Adrenal gland (tissue), 9 donors: ENCODE measurements at regions not wholly inside any gene's neighbourhood (a gene's known extent, or its start where the extent isn't known, plus 50 kb on each side); places are given as distances from the start of the nearest gene placed in this dataset.
"Not testable (repeated sequence)": the region's sequence is repeated elsewhere in the genome, so short reads cannot be mapped to it uniquely, and the experiment has no call there.

ENCODE experiments used
- DNase-seq, 7 donors: peaks; one replicate each; pipeline ENCODE4 v3.0.0-alpha.2; 2019 to 2020
- H3K27ac ChIP-seq, 5 donors: fragments of 200-600 bp; sonication (generic) in 4 of 5; 1 replicate in 3 of 5; 2 replicates in 2 of 5; pipeline versions ENCODE4 v1.5.1 to v1.8.0; 2016 to 2020; ENCODE audit warnings: mild to moderate bottlenecking in 1 of 5
- H3K27me3 ChIP-seq: fragments of 200-600 bp; 2 replicates; pipeline ENCODE4 v1.8.0; 2021
- H3K36me3 ChIP-seq, 2 donors: fragments of 200-600 bp; replicated peaks in 1 of 2; 1 replicate in 1 of 2; 2 replicates in 1 of 2; pipeline versions ENCODE4 v1.5.1 to v1.8.0; 2018 to 2022
- H3K4me1 ChIP-seq, 2 donors: fragments of 200-600 bp; replicated peaks in 1 of 2; 1 replicate in 1 of 2; 2 replicates in 1 of 2; pipeline versions ENCODE4 v1.5.1 to v1.8.0; 2018 to 2021
- H3K4me3 ChIP-seq, 4 donors: fragments of 200-600 bp; sonication (generic) in 3 of 4; one replicate each; pipeline ENCODE4 v1.5.1; 2016 to 2018
- H3K9me3 ChIP-seq, 3 donors: fragments of 200-600 bp; sonication (generic) in 1 of 3; replicated peaks in 1 of 3; 1 replicate in 2 of 3; 2 replicates in 1 of 3; pipeline versions ENCODE4 v1.5.1 to v1.8.0; 2016 to 2021
- WGBS, 4 donors: extraction: QIAGEN DNeasy Blood & Tissue Kit in 2 of 4; methylation state at CpG; one replicate each; pipeline versions ENCODE4 v1.1.5 to v1.1.7; 2013 to 2017; 5-methylcytosine and 5-hydroxymethylcytosine counted together
- intact Hi-C, 2 donors: fragments of 100-400 bp; cut with DNase I; formaldehyde crosslinking; loops; one replicate each; pipeline versions ENCODE4 v1.14.1 to v1.15.0; 2022 to 2023
- donor health status: healthy with polysubstance abuse.
- donor health status: Bipolar disorder and iron deficiency.
- donor health status: DM: yes; HTN: yes; CAD: no.
- donor health status: DM: no; HTN: no; CAD: no.
- donor health status: DM: no; HTN: no; CAD: no.

- H3K9me3 ChIP-seq, H3K27ac ChIP-seq, H3K4me1 ChIP-seq, DNase-seq, intact Hi-C loops, H3K27me3 ChIP-seq, H3K4me3 ChIP-seq, H3K36me3 ChIP-seq: not testable (repeated sequence)
- no CpG with 5 or more reads among the region's 10 CpGs for WGBS, 4 donors
These were observed 4382.1 kb upstream of the TPTE start for GRCh38 chr21:6139331-6139730.

- H3K36me3 ChIP-seq, H3K27me3 ChIP-seq, intact Hi-C loops, DNase-seq, H3K4me3 ChIP-seq, H3K27ac ChIP-seq, H3K4me1 ChIP-seq, H3K9me3 ChIP-seq: not testable (repeated sequence)
- WGBS, 4 donors: no CpG with 5 or more reads among the region's 3 CpGs
These were observed 4381.5 kb upstream of the TPTE start for GRCh38 chr21:6139862-6140261.

DNA sequence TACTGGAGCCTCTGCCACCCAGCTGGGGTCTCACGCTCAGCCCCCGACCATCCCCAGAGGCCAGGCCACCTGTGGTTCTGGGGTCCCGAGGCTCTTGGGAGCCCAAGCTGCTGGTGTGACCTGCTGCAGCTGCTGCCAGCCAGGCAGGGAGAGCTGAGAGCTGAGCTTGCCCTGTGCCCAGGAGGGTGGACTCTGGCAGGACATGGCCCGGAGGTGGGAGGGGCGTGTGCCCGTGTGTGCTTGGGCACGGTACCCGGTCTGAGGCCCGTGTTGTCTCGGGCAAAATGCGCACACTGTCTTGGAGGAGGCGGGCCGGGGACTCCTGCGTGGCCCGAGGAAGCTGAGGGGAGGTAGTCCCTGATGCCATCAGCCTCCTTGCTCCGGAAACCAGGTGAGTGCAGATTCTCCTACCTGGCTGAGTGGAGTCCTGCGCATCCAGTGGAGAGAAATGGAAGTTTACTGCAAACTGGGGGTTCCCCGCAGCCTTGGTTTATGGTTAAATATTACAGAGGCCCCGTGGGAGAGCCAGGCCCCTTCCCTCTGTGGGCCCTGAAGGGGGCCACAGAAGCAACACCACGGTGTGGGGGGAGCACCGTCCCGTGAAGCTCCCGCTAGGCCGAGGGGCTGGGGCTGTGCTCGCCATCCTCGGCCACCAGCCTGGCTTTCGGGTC, 4380.8 kb upstream of the TPTE start:
- DNase-seq, H3K27ac ChIP-seq, H3K36me3 ChIP-seq, H3K27me3 ChIP-seq, H3K4me1 ChIP-seq, H3K9me3 ChIP-seq, H3K4me3 ChIP-seq, intact Hi-C loops: not testable (repeated sequence)
- no CpG with 5 or more reads among the region's 27 CpGs for WGBS, 4 donors

DNA sequence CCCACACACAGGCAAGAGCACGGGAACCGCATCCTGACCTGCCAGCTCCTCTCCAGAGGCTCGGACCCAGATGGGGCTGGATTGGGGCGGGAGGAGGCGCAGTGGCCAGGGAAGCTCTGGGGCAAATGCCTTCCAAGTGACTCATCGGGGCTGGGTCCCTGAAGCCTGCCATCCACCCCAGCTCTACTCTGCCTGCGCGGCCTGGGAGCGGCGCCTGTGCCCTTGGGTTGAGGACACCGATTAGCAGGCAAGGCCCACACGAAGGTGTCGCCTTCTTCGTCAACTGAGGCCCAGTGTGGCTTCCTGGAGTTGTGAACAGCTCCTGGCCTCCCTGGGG, 4380.3 kb upstream of the TPTE start:
- no CpG with 5 or more reads among the region's 14 CpGs for WGBS, 4 donors
- H3K4me3 ChIP-seq, H3K27ac ChIP-seq, H3K27me3 ChIP-seq, H3K36me3 ChIP-seq, DNase-seq, H3K9me3 ChIP-seq, intact Hi-C loops, H3K4me1 ChIP-seq: not testable (repeated sequence)

DNA sequence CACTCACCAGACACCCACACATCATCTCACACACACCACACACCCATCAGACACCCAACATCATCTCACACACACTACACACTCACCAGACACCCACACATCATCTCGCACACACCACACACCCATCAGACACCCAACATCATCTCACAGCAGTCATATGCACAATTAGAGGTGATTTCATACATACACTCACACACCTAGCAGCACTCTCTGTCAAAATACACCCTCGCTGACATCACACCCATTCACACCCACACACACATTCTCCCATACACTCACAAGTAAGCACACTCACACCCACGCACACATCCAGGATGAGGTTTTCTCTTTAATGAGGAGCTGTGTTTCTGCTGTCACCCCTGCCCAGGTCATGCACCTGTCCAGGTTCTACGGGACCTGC, 4368.2 kb upstream of the TPTE start:
- DNase-seq, H3K27ac ChIP-seq, H3K4me1 ChIP-seq, H3K27me3 ChIP-seq, H3K9me3 ChIP-seq, H3K4me3 ChIP-seq, H3K36me3 ChIP-seq, intact Hi-C loops: not testable (repeated sequence)
- WGBS, 4 donors: no CpG with 5 or more reads among the region's 4 CpGs

DNA sequence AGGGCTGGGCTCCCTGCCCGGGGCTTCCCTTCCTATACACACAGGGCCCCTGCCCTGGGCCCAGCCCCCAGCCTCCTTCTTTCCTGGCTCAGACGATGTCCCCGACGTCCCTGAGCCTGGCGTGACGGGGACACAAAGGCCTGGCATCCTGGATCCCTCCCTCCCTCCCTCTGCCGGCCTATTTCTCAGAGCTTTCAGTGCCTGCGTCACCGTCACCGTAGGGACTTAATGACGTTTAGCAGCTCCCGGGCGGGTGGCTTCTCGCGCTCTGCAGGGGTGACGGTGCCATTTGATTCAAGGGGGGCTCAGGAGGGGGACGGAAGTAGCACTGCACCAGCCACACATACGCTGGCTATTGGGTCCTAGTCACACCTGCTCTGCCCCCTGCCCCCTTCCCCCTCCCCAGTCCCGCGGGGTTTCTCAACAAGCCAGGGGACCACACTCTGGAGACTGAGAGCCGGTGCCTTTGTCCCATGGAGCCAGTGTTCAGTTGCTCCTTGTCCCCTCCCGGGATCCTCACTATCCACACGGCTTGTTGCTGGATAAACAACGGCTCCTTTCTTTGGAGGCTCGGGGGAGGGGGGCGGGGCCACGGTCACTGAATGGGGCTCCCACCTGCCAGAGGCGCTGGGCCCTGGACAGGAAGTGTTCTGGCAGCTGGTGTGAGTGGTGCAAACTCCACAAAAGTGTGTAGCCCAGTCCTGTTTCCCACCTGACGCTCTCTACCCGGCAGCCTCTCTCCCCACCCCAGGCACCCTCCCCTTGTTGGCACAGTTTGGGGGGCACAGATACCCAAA, 4366.7 kb upstream of the TPTE start:
- H3K4me3 ChIP-seq, H3K9me3 ChIP-seq, H3K27ac ChIP-seq, intact Hi-C loops, H3K4me1 ChIP-seq, H3K36me3 ChIP-seq, H3K27me3 ChIP-seq: not testable (repeated sequence)
- DNase-seq: peak in 1 of 7 donors; percentile 49
- WGBS, 4 donors: 40 to 72% (median 48%) methylated on average over 3 to 5 of the region's 30 CpGs; no CpG with 5 or more reads in 1 of the 4 donors

- 100% methylated on average over 1 of the region's 27 CpGs; no CpG with 5 or more reads in 3 of the 4 donors for WGBS, 4 donors
- not testable (repeated sequence) for H3K27ac ChIP-seq, DNase-seq
These were observed 4364.5 kb upstream of the TPTE start for GRCh38 chr21:6156712-6157389.

GRCh38 chr21:6157515-6157914, 4363.9 kb upstream of the TPTE start:
- H3K4me1 ChIP-seq, H3K4me3 ChIP-seq, DNase-seq, intact Hi-C loops, H3K27ac ChIP-seq, H3K36me3 ChIP-seq, H3K27me3 ChIP-seq, H3K9me3 ChIP-seq: not testable (repeated sequence)
- 81% methylated on average over 3 of the region's 11 CpGs; no CpG with 5 or more reads in 3 of the 4 donors for WGBS, 4 donors

More at GRCh38 chr21:6156712-6157389, 4364.5 kb upstream of the TPTE start:
- intact Hi-C loops, H3K36me3 ChIP-seq, H3K4me3 ChIP-seq, H3K27me3 ChIP-seq, H3K9me3 ChIP-seq, H3K4me1 ChIP-seq: not testable (repeated sequence)

- H3K27ac ChIP-seq, H3K4me3 ChIP-seq, H3K27me3 ChIP-seq, intact Hi-C loops, H3K36me3 ChIP-seq, H3K4me1 ChIP-seq, DNase-seq, H3K9me3 ChIP-seq: not testable (repeated sequence)
- WGBS, 4 donors: 83% methylated on average over 2 of the region's 9 CpGs; no CpG with 5 or more reads in 3 of the 4 donors
These were observed 4363.2 kb upstream of the TPTE start for GRCh38 chr21:6158171-6158570.
